Natural killer cell (primary cell): ENCODE measurements at regions not wholly inside any gene's neighbourhood (a gene's known extent, or its start where the extent isn't known, plus 50 kb on each side); places are given as distances from the start of the nearest gene placed in this dataset.

ENCODE experiments used
- ATAC-seq, 3 donors: fragments of 150-1000 bp in 2 of 3; fragments of 200-7000 bp in 1 of 3; cut with Tn5 transposase; 1 replicate in 1 of 3; 2 replicates in 2 of 3; pipeline ENCODE4 v1.10.0; 2021; ENCODE audit warnings: mild to moderate bottlenecking in 2 of 3, moderate library complexity in 2 of 3
- DNase-seq, 2 donors: peaks; one replicate each; pipeline versions ENCODE4 v3.0.0 to v3.0.0-alpha.2; 2013 to 2021; ENCODE audit warnings: mixed read lengths in 1 of 2
- H3K27ac ChIP-seq: one replicate; pipeline ENCODE4 v1.5.1; 2013; ENCODE audit warnings: mild to moderate bottlenecking, low read length
- H3K27me3 ChIP-seq: one replicate; pipeline ENCODE4 v1.6.1; 2013; ENCODE audit warnings: low read length; ENCODE audit not compliant: control insufficient read depth, insufficient read depth
- H3K36me3 ChIP-seq: one replicate; pipeline ENCODE4 v1.6.1; 2013; ENCODE audit warnings: low read length; ENCODE audit not compliant: control insufficient read depth, insufficient read depth
- H3K4me1 ChIP-seq: one replicate; pipeline ENCODE4 v1.6.1; 2013; ENCODE audit warnings: low read length; ENCODE audit not compliant: control insufficient read depth, insufficient read depth
- H3K4me3 ChIP-seq: one replicate; pipeline ENCODE4 v1.5.1; 2013; ENCODE audit warnings: low read length
- H3K9me3 ChIP-seq: one replicate; pipeline ENCODE4 v1.6.1; 2013; ENCODE audit warnings: low read length; ENCODE audit not compliant: control insufficient read depth, insufficient read depth
- H3K27ac Mint-ChIP-seq, 2 donors: one replicate each; pipeline ENCODE4 v1.8.0; 2022; ENCODE audit warnings: mild to moderate bottlenecking in 2 of 2, mixed read lengths in 2 of 2, moderate library complexity in 1 of 2
- H3K27me3 Mint-ChIP-seq, 2 donors: one replicate each; pipeline ENCODE4 v1.8.0; 2022; ENCODE audit warnings: low read depth in 2 of 2, mixed read lengths in 2 of 2
- H3K36me3 Mint-ChIP-seq: one replicate; pipeline ENCODE4 v1.8.0; 2022; ENCODE audit warnings: mixed read lengths
- H3K4me1 Mint-ChIP-seq, 2 donors: one replicate each; pipeline ENCODE4 v1.8.0; 2022; ENCODE audit warnings: mixed read lengths in 2 of 2
- H3K4me3 Mint-ChIP-seq: one replicate; pipeline ENCODE4 v1.8.0; 2022; ENCODE audit warnings: mild to moderate bottlenecking, moderate library complexity, mixed read lengths
- H3K9me3 Mint-ChIP-seq, 2 donors: one replicate each; pipeline ENCODE4 v1.8.0; 2022; ENCODE audit warnings: mixed read lengths in 2 of 2
- CTCF ChIP-seq: fragments of 200-600 bp; IDR thresholded peaks from one replicate; pipeline ENCODE4 v1.8.0; 2022; ENCODE audit warnings: antibody characterized with exemption
- WGBS: methylation state at CpG from one replicate; pipeline ENCODE4 v1.1.7; 2013; ENCODE audit warnings: missing lambda C conversion rate; ENCODE audit not compliant: insufficient coverage; 5-methylcytosine and 5-hydroxymethylcytosine counted together
- intact Hi-C: fragments of 100-400 bp; cut with micrococcal nuclease; formaldehyde crosslinking; loops from one replicate; pipeline ENCODE4 v1.14.2; 2022

DNA sequence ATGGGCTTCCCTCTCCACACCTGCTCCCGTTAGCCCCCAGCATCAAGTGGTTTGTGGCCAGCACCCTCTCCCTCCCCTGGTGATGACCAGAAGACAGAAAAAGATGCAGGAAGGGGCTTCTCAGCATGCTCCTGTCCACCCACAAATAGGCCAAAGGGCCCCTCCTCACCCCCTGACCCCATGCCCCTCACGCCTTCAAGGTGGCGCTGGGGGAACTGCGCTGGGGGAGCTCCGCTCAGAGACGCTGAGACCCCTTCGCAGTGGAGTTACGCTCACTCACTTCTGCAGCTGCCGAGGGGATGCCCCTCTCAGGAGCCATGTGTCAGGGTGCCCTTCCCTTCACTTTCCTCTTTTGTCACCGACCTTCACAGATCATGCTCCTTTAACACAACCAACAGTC is 92.0 kb downstream of the PSMB1 start:
- Histone ChIP-seq H3K9me3 (peaks cover 4% of the 10 kb centered on the region), H3K36me3 (no peaks in the 10 kb centered on the region), H3K27me3 (no peaks in the 10 kb centered on the region), H3K4me1 (peaks cover 80% of the 10 kb centered on the region), H3K4me3 (no peak overlapping the region), H3K27ac (peak overlapping the region; percentile 86)
- Mint-ChIP-seq H3K27ac (peak overlapping the region; percentile 96), H3K4me1 (peaks cover 66 to 79% of the 10 kb centered on the region in 2 donors), H3K9me3 (peaks cover 0 to 2% of the 10 kb centered on the region in 2 donors), H3K36me3 (no peaks in the 10 kb centered on the region), H3K4me3 (peak overlapping the region; percentile 84), H3K27me3 (no peaks in the 10 kb centered on the region)
- intact Hi-C loops: loop anchor here (5.0 kb wide), 3 partner anchors 154 to 654 kb away; partner anchors contain the start of gene FAM120B
- DNase-seq (no peak), ATAC-seq (no peak)
- 68% methylated on average over 10 of the region's 10 CpGs for WGBS
- no peak for TF ChIP-seq CTCF

DNA sequence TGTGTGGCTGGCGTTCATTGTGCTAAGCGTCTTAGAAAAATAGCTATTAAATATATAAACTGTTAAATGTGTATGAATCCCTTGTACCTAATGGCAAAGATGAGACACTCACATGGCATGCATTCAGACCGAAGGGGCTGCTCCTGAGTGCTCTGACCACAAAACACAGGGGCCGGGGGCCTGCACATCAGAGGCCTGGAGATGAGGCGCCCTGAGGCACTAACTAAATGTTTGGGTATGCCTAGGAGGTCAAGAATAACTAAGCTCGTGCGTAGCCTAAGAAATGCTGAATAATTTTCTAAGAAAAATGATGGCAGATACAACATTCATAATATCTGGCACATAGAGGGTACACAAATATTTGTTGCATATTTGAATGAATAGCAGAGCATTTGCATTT is 92.5 kb downstream of the PSMB1 start:
- peak overlapping the region; percentile 79 for H3K4me3 Mint-ChIP-seq
- ATAC-seq: no peak

GRCh38 chr6:170459451-170459850 is 93.7 kb downstream of the PSMB1 start:
- H3K4me1 ChIP-seq: peaks cover 77% of the 10 kb centered on the region
- Mint-ChIP-seq H3K4me1 (peaks cover 56 to 70% of the 10 kb centered on the region in 2 donors), H3K27ac (peak overlapping the region; percentile 96), H3K27me3 (no peaks in the 10 kb centered on the region), H3K36me3 (no peaks in the 10 kb centered on the region), H3K4me3 (peak overlapping the region; percentile 79), H3K9me3 (no peaks in the 10 kb centered on the region)
- ATAC-seq (peak; percentile 54 to 62 (median 60)), DNase-seq (peak; percentile 49 to 71)
- 5% methylated on average over 6 of the region's 6 CpGs for WGBS
- H3K27ac ChIP-seq: peak overlapping the region; percentile 48
- intact Hi-C loops: no loop called here
- no peak overlapping the region for H3K4me3 ChIP-seq
- H3K9me3 ChIP-seq: no peaks in the 10 kb centered on the region
- TF ChIP-seq CTCF: no peak
- no peaks in the 10 kb centered on the region for H3K36me3 ChIP-seq
- H3K27me3 ChIP-seq: no peaks in the 10 kb centered on the region

More for the DNA sequence above, 92.5 kb downstream of the PSMB1 start:
- Histone ChIP-seq H3K4me3 (no peak overlapping the region), H3K27me3 (no peaks in the 10 kb centered on the region), H3K27ac (peak overlapping the region; percentile 48), H3K36me3 (no peaks in the 10 kb centered on the region), H3K9me3 (no peaks in the 10 kb centered on the region), H3K4me1 (peaks cover 76% of the 10 kb centered on the region)
- Mint-ChIP-seq H3K27ac (peak overlapping the region; percentile 96), H3K27me3 (no peaks in the 10 kb centered on the region), H3K4me1 (peaks cover 63 to 76% of the 10 kb centered on the region in 2 donors), H3K36me3 (no peaks in the 10 kb centered on the region), H3K9me3 (no peaks in the 10 kb centered on the region)
- WGBS: 55% methylated on average over 5 of the region's 7 CpGs
- TF ChIP-seq CTCF: no peak
- intact Hi-C loops: loop anchor here (5.0 kb wide), 3 partner anchors 153 to 653 kb away; partner anchors contain the start of gene FAM120B
- no peak for DNase-seq
